22Rv1 (cell line): ENCODE measurements at regions not wholly inside any gene's neighbourhood (a gene's known extent, or its start where the extent isn't known, plus 50 kb on each side); places are given as distances from the start of the nearest gene placed in this dataset.

Experiments used
- H3K27ac ChIP-seq: fragments of 450-650 bp; 2 replicates; pipeline ENCODE4 v1.5.1; 2017
- ZFX ChIP-seq: fragments of 450-650 bp; IDR thresholded peaks from 2 replicates; pipeline ENCODE4 v1.6.1; 2017; ENCODE audit warnings: antibody characterized with exemption, borderline replicate concordance
- TF ChIP-seq, protein P1 (sequence below): fragments of 450-650 bp; IDR thresholded peaks from 2 replicates; pipeline ENCODE4 v1.5.1; 2017; ENCODE audit warnings: mild to moderate bottlenecking

DNA sequence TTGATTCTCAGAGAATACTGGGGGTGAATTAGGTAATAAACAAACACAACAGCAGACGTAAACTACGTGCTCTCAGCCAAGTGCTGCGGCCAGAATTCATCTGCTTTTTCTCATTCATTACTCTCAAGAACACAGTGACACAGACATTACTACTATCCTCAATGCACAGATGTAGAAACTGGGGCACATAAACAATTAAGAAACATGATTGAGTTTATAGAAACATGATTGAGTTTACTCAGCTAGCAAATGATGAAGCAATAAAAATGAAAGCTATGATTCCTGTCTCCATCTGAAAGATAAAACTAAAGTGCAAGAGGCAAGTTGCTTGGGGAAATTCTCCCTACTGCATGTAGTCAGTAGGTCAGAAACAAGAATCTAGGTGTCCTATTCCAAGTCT is 140.5 kb downstream of the IFI44 start:
- H3K27ac ChIP-seq, result no peak overlapping the region
- no peak for TF ChIP-seq ZFX
- TF ChIP-seq, protein P1, sequence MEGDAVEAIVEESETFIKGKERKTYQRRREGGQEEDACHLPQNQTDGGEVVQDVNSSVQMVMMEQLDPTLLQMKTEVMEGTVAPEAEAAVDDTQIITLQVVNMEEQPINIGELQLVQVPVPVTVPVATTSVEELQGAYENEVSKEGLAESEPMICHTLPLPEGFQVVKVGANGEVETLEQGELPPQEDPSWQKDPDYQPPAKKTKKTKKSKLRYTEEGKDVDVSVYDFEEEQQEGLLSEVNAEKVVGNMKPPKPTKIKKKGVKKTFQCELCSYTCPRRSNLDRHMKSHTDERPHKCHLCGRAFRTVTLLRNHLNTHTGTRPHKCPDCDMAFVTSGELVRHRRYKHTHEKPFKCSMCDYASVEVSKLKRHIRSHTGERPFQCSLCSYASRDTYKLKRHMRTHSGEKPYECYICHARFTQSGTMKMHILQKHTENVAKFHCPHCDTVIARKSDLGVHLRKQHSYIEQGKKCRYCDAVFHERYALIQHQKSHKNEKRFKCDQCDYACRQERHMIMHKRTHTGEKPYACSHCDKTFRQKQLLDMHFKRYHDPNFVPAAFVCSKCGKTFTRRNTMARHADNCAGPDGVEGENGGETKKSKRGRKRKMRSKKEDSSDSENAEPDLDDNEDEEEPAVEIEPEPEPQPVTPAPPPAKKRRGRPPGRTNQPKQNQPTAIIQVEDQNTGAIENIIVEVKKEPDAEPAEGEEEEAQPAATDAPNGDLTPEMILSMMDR, result no peak

DNA sequence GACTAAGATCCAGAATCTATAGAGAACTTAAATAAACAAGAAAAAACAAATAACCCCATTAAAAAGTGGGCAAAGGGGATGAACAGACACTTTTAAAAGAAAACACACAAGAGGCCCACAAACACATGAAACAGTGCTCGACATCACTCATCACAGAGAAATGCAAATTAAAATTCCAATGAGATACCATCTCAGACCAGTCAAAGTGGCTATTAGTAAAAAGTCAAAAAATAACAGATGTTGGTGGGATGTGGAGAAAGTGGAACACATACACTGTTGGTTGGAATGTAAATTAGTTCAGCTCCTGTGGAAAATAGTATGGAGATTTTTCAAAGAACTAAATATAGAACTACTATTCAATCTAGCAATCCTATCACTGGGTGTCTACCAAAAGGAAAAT is 143.1 kb downstream of the IFI44 start:
- no peak overlapping the region for H3K27ac ChIP-seq
- TF ChIP-seq ZFX, result no peak
- TF ChIP-seq, protein P1, result no peak

DNA sequence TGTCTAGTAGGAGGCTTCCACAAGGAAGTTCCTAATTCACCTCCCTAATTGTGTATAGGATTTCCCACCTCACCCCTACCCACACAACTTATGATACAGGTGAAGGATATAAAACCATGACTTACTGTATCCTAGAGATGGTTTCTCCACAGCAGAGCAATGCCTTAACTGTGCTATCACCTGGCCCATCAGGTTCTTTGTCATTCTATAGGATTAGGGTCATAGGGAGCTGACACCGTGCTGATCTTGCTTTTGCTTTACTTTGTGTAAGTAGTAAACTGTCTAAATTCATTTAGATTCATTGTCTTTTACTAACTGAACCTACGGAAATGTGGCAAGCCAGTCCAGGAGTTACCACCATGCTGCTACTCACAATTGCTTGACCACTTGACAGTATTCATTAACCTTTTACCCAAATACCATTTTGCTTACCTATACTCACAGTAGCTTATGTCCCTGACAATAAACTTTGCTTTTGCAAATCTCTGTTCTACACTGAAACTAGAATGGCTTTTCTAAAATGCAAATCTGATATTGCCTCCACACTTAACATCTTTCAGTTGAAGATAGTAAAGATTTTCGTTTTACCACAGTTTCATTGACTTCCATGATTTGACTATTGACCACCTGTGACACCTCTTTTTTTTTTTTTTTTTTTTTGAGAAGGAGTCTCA is 147.6 kb downstream of the IFI44 start:
- TF ChIP-seq, protein P1, result no peak
- TF ChIP-seq ZFX, result no peak
- no peak overlapping the region for H3K27ac ChIP-seq

DNA sequence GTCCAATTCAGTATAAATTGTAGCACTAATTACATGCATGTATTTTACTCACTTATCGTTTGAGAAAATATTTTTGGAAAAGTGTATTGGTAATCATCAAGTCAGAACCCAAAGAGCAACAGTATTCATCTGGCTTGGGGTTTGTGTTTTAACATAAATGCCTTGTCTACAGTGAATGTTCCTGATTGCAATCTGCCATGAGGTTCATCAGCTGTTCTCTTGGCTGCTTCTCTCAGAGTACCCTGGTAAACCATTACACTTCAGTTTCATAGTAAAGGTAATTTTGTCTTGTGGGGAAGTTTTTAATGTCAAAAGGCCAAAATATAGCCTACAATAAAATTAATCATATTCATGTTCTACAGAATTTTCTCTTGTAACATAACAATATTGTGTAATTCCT is 150.3 kb downstream of the IFI44 start:
- no peak overlapping the region for H3K27ac ChIP-seq
- TF ChIP-seq, protein P1, result no peak
- no peak for TF ChIP-seq ZFX

DNA sequence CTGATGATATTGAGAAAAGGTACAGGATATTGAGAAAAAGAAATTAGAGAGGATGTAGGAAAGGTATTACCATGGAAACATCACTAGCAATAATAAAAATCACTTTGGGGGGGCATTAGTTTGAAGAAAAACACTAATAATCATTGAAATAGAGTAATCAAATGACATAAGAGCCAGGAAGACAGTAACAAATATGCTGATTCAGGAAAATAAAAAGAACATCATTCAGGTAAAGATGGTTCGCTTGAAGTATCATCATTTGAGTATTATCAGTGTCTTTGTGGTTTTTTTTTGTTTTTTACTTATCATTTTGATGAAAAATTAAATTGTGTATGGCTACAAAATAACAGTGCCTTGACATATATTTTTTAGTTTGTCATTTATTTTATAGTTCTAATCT is 164.5 kb downstream of the IFI44 start:
- TF ChIP-seq ZFX, result no peak
- TF ChIP-seq, protein P1, result no peak
- no peak overlapping the region for H3K27ac ChIP-seq

DNA sequence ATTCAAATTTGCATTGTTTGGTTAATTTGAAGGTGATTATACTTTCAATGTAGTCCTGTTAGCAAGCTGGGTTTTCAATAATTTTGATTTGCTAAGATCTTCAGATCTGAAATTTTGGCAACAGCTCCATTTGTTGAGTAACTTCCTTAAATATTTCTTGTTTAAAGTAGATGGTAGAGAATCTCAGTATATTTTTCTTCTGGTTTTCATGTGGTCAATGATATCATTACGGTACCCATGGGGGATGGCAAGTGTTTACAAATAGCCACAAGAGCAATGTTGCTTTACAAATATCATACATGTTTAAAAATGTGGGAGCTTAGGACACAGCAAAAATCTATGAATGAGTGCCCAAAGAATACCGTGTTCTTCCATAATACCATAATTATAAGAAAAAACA is 175.9 kb downstream of the IFI44 start:
- TF ChIP-seq, protein P1, result no peak
- no peak for TF ChIP-seq ZFX
- no peak overlapping the region for H3K27ac ChIP-seq

DNA sequence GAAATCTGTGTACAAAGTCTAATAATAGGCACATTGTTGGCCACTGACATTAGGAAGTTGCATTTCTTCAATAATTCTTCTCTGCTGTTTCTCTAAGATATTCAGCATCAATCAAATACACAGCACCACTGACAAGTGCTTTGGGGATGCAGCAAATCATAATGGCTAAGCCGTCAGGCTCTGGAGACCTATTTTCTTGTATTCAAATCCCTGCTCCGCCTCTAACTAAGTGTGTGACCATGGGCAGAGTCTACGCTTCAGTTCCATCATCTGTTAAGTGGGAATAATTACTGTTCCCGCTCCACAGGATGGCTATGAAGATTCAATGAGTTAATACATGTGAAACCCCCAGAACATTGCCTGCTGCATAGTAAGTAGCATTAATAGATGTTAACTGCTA is 176.9 kb downstream of the ADGRL4 start:
- H3K27ac ChIP-seq, result no peak overlapping the region
- TF ChIP-seq, protein P1, result no peak
- TF ChIP-seq ZFX, result no peak
